ENCODE measurements at regions not wholly inside any gene's neighbourhood (a gene's known extent, or its start where the extent isn't known, plus 50 kb on each side); places are given as distances from the start of the nearest gene placed in this dataset.
"Not testable (repeated sequence)": the region's sequence is repeated elsewhere in the genome, so short reads cannot be mapped to it uniquely, and the experiment has no call there.

DNA sequence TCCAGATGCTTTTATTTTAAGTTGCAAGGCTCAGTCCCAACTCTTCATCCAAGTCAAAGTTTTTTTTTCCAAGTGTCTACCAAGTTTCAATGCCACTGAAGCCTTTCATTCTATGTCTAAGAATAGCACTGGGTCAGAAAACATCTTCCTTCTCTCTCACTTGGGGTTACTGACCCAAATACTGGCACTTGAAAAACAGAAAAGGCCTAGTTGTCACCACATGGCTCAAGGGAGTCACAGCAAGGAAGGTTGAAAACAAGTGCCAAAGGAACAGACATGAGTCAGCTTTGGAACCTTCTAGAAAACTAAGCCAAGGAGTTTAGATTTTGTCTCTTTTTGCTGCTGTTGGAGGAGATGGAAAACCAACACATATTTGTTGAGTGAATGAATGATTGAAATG, 146.5 kb downstream of the COPS8 start:
- DNase-seq (ENCODE audit: low read depth in 1 of 2, low spot score in 1 of 2): no peak
- no peak for TF ChIP-seq JUND (IDR thresholded peaks at IDR 0.05; ENCODE audit: low read depth)
- in situ Hi-C loops (cut with HindIII; ENCODE audit: low pct_unique_long_range_greater_than_20kb, low sequenced_read_pairs): no loop called here

DNA sequence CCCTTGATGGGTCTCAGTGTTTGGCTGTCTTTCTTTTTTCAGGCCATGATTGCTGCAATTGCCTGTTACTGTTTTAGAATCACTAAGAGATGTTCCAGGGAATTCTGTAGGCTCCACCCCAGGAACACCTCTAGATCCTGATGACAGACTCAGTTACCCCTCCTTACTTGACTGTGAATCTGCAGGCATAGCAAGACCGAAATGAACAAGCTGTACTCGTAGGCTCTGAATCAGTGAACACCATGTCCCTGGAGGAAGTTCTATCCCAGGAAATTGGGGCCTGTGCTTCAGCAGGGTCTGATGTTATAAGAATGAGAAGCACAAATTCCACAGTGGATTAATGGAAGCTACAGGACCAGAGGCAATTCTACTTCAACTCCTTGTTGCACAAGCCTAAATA, 148.6 kb downstream of the COPS8 start:
- DNase-seq (ENCODE audit: low read depth in 1 of 2, low spot score in 1 of 2): no peak
- in situ Hi-C loops (cut with HindIII; ENCODE audit: low pct_unique_long_range_greater_than_20kb, low sequenced_read_pairs): no loop called here
- no peak for TF ChIP-seq JUND (IDR thresholded peaks at IDR 0.05; ENCODE audit: low read depth)

DNA sequence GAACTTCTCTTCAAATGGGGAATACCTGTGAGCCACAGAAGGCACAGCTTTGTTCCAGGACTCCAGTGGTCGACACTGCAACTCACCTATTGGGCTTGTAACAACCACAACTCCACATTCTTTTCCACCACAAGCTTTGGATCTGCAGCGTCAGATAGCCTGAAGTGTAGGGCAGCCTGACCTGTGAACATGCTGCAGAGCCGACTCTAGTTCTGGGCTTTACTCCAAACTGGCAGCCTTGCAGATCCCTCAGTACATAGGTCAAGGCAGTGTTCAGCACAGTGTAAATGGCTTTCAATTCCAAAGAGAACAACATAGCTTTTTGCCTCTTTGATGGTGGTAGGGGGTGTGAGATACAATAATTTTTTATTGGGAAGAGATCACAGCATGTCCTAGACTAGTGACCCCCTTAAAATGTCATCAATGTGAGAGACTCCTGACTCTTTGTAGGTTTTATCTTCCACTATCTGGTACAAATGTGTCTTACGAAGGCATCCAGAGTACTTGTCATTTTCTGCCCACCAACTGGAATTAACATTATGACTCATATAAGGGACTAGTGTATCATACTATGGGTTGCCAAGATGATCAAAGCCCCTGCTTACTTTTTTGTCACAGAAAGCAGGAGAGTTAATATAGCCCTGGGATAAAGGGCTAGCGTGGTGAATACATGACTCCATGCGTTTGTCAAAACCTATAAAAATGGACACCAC, 149.8 kb downstream of the COPS8 start:
- no peak; the same call in 1 of the 2 replicates for TF ChIP-seq JUND (IDR thresholded peaks at IDR 0.05; ENCODE audit: low read depth)
- DNase-seq (ENCODE audit: low read depth in 1 of 2, low spot score in 1 of 2): peak in 1 of 2 experiments; percentile 90
- in situ Hi-C loops (cut with HindIII; ENCODE audit: low pct_unique_long_range_greater_than_20kb, low sequenced_read_pairs): no loop called here

- no peak for TF ChIP-seq JUND (IDR thresholded peaks at IDR 0.05; ENCODE audit: low read depth)
- peak in 1 of 2 experiments; percentile 22 for DNase-seq (ENCODE audit: low read depth in 1 of 2, low spot score in 1 of 2)
- in situ Hi-C loops (cut with HindIII; ENCODE audit: low pct_unique_long_range_greater_than_20kb, low sequenced_read_pairs): no loop called here
These were observed 150.5 kb downstream of the COPS8 start for GRCh38 chr2:237236188-237236587.

- in situ Hi-C loops (cut with HindIII; ENCODE audit: low pct_unique_long_range_greater_than_20kb, low sequenced_read_pairs): no loop called here
- DNase-seq (ENCODE audit: low read depth in 1 of 2, low spot score in 1 of 2): no peak
- TF ChIP-seq JUND (IDR thresholded peaks at IDR 0.05; ENCODE audit: low read depth): no peak
These were observed 152.6 kb downstream of the COPS8 start for GRCh38 chr2:237238249-237238648.

DNA sequence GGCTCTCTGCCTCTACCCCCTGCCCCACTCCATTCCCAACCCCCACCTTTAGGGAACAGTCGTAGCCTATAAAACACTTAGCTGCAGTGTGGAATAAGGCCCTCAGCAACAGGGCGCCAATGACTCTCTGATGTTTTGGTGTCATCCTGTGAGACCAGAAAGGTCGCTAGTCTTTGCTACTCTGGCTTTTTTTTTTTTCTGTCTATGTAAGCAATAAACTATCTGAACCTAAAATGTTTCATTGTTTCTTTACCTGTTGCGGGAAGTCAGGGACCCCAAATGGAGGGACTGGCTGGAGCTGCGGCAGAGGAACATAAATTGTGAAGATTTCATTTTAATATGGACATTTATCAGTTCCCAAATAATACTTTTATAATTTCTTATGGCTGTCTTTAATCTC, 154.6 kb downstream of the COPS8 start:
- no peak for DNase-seq (ENCODE audit: low read depth in 1 of 2, low spot score in 1 of 2)
- in situ Hi-C loops (cut with HindIII; ENCODE audit: low pct_unique_long_range_greater_than_20kb, low sequenced_read_pairs): no loop called here

GRCh38 chr2:237240868-237241267, 155.2 kb downstream of the COPS8 start:
- in situ Hi-C loops (cut with HindIII; ENCODE audit: low pct_unique_long_range_greater_than_20kb, low sequenced_read_pairs): not testable (repeated sequence)
- DNase-seq (ENCODE audit: low read depth in 1 of 2, low spot score in 1 of 2): peak in 1 of 2 experiments; percentile 19

More for the DNA sequence above, 154.6 kb downstream of the COPS8 start:
- no peak for TF ChIP-seq JUND (IDR thresholded peaks at IDR 0.05; ENCODE audit: low read depth)

DNA sequence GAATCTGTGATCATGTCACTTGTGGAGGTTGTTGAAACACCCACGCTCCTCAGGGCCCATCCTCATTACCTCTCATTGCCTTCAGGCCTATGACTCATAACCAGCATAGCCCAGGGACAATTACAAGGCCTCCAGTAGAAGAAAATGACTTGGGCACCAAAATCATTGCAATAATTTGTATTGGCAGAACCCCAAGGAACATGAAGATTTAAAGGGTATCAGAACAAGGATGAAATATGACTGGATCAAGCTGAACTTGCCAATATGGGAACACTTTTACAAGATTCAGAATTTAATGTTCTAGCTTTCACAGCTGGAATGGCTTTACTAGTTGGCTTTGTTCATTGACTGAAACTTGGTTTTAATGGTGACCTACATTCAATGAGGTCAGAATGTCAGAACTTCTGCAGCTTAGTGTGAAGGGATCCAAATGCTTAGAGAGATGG, 156.4 kb downstream of the COPS8 start:
- TF ChIP-seq JUND (IDR thresholded peaks at IDR 0.05; ENCODE audit: low read depth): no peak
- no peak for DNase-seq (ENCODE audit: low read depth in 1 of 2, low spot score in 1 of 2)
- in situ Hi-C loops (cut with HindIII; ENCODE audit: low pct_unique_long_range_greater_than_20kb, low sequenced_read_pairs): no loop called here

DNA sequence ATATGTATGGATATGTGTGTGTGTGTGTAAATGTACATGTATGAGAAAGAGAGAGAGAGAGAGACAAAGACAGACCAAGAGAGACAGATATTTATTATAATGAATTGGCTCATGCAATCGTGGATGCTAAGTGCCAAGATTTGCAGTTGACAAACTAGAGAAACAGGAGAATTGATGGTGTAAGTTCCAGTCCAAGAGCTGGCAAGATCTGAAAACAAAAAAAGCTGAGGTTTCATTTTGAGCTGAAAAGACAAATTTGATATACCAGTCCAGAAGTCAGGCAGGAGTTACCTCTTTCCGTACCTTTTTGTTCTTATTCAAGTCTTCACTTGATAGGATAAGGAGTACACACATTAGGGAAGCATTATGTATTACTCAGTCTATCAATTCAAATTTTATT, 157.8 kb downstream of the COPS8 start:
- in situ Hi-C loops (cut with HindIII; ENCODE audit: low pct_unique_long_range_greater_than_20kb, low sequenced_read_pairs): no loop called here

DNA sequence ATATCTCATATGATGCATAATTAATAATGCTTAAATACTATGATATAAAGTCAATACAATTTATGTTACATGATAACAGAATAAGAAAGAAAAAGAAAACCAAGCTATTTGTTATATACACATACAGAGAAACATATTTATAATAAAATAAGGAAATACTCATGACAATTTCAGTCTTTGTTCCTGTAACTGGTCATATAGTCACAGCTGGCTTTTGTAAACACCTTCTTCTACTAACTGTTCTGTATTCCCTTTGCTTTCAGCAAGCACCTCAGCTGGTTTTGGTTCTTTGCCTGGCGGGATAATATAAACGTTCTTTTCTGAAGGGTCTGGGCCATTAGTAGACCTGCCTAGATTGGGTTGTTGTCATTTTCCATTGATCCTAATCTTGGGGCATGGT, 158.5 kb downstream of the COPS8 start:
- in situ Hi-C loops (cut with HindIII; ENCODE audit: low pct_unique_long_range_greater_than_20kb, low sequenced_read_pairs): no loop called here
- no peak for TF ChIP-seq JUND (IDR thresholded peaks at IDR 0.05; ENCODE audit: low read depth)
- no peak for DNase-seq (ENCODE audit: low read depth in 1 of 2, low spot score in 1 of 2)

More for the DNA sequence above, 157.8 kb downstream of the COPS8 start:
- no peak for DNase-seq (ENCODE audit: low read depth in 1 of 2, low spot score in 1 of 2)
- TF ChIP-seq JUND (IDR thresholded peaks at IDR 0.05; ENCODE audit: low read depth): no peak

GRCh38 chr2:237244976-237245646, 159.4 kb downstream of the COPS8 start:
- TF ChIP-seq JUND (IDR thresholded peaks at IDR 0.05; ENCODE audit: low read depth): no peak
- no peak for DNase-seq (ENCODE audit: low read depth in 1 of 2, low spot score in 1 of 2)
- in situ Hi-C loops (cut with HindIII; ENCODE audit: low pct_unique_long_range_greater_than_20kb, low sequenced_read_pairs): no loop called here

GRCh38 chr2:237250599-237250998, 163.4 kb downstream of the COL6A3 start:
- no peak for DNase-seq (ENCODE audit: low read depth in 1 of 2, low spot score in 1 of 2)
- TF ChIP-seq JUND (IDR thresholded peaks at IDR 0.05; ENCODE audit: low read depth): no peak
- in situ Hi-C loops (cut with HindIII; ENCODE audit: low pct_unique_long_range_greater_than_20kb, low sequenced_read_pairs): no loop called here

GRCh38 chr2:237251986-237252385, 162.0 kb downstream of the COL6A3 start:
- DNase-seq (ENCODE audit: low read depth in 1 of 2, low spot score in 1 of 2): no peak
- in situ Hi-C loops (cut with HindIII; ENCODE audit: low pct_unique_long_range_greater_than_20kb, low sequenced_read_pairs): no loop called here
- no peak for TF ChIP-seq JUND (IDR thresholded peaks at IDR 0.05; ENCODE audit: low read depth)
